ENCODE measurements at regions not wholly inside any gene's neighbourhood (a gene's known extent, or its start where the extent isn't known, plus 50 kb on each side); places are given as distances from the start of the nearest gene placed in this dataset.

GRCh38 chr10:28082885-28083284 is 84.0 kb upstream of the ODAD2 start:
- H3K9me3 ChIP-seq (ENCODE audit: insufficient read depth, low read length), result no peaks in the 10 kb centered on the region
- no peak overlapping the region for H2AFZ ChIP-seq (ENCODE audit: low read depth, low read length, severe bottlenecking)
- no peak overlapping the region for H3K27ac ChIP-seq (ENCODE audit: low read depth, low read length)
- H4K20me1 ChIP-seq (ENCODE audit: low read depth, low read length), result no peaks in the 10 kb centered on the region
- H3K27me3 ChIP-seq (ENCODE audit: low read length), result no peaks in the 10 kb centered on the region
- no peak overlapping the region for H3K9ac ChIP-seq (ENCODE audit: low read length)
- no peaks in the 10 kb centered on the region for H3K36me3 ChIP-seq (ENCODE audit: low read length)
- no peaks in the 10 kb centered on the region for H3F3A ChIP-seq (ENCODE audit: insufficient read depth)
- TF ChIP-seq EZH2phosphoT487 (conservative IDR thresholded peaks at IDR 0.05; ENCODE audit: low read length) (no peak), CTCF (IDR thresholded peaks at IDR 0.05; ENCODE audit: insufficient read depth, low read length, poor library complexity, severe bottlenecking) (no peak)
- H3K79me2 ChIP-seq (ENCODE audit: insufficient read depth, low read length), result no peaks in the 10 kb centered on the region
- H3K9me2 ChIP-seq (replicated peaks; ENCODE audit: insufficient read depth, low read length), result no peaks in the 10 kb centered on the region
- no peak overlapping the region for H3K4me3 ChIP-seq (ENCODE audit: insufficient read depth, low read length, poor library complexity, severe bottlenecking)
- H3K4me2 ChIP-seq (ENCODE audit: low read depth, low read length, poor library complexity, severe bottlenecking), result no peak overlapping the region

DNA sequence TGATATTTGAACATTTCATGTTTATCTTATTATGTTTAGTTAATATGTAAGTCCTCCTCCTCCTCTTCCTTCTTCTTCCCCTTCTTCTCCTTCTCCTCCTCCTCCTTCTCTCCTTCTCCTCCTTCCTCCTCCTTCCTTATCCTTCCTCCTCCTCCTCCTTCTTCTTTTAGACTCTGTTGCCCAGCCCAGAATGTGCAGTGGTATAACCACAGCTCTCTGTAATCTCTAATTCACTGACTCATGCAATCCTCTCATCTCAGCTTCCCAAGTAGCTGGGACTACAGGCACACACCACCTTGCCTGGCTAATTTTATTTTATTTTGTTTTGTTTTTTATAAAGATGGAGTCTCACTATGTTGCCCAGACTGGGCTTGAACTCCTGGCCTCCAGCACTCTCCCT is 83.4 kb upstream of the ODAD2 start:
- no peak overlapping the region for H2AFZ ChIP-seq (ENCODE audit: low read depth, low read length, severe bottlenecking)
- H3K9me2 ChIP-seq (replicated peaks; ENCODE audit: insufficient read depth, low read length), result no peaks in the 10 kb centered on the region
- H3F3A ChIP-seq (ENCODE audit: insufficient read depth), result no peaks in the 10 kb centered on the region
- no peak overlapping the region for H3K27ac ChIP-seq (ENCODE audit: low read depth, low read length)
- H3K4me2 ChIP-seq (ENCODE audit: low read depth, low read length, poor library complexity, severe bottlenecking), result no peak overlapping the region
- no peaks in the 10 kb centered on the region for H3K36me3 ChIP-seq (ENCODE audit: low read length)
- no peaks in the 10 kb centered on the region for H3K79me2 ChIP-seq (ENCODE audit: insufficient read depth, low read length)
- TF ChIP-seq CTCF (IDR thresholded peaks at IDR 0.05; ENCODE audit: insufficient read depth, low read length, poor library complexity, severe bottlenecking) (no peak), EZH2phosphoT487 (conservative IDR thresholded peaks at IDR 0.05; ENCODE audit: low read length) (no peak)
- no peak overlapping the region for H3K4me3 ChIP-seq (ENCODE audit: insufficient read depth, low read length, poor library complexity, severe bottlenecking)
- H4K20me1 ChIP-seq (ENCODE audit: low read depth, low read length), result no peaks in the 10 kb centered on the region
- no peaks in the 10 kb centered on the region for H3K9me3 ChIP-seq (ENCODE audit: insufficient read depth, low read length)
- no peaks in the 10 kb centered on the region for H3K27me3 ChIP-seq (ENCODE audit: low read length)
- no peak overlapping the region for H3K9ac ChIP-seq (ENCODE audit: low read length)

GRCh38 chr10:28077889-28078288 is 79.0 kb upstream of the ODAD2 start:
- H3K79me2 ChIP-seq (ENCODE audit: insufficient read depth, low read length), result no peaks in the 10 kb centered on the region
- no peaks in the 10 kb centered on the region for H3K9me3 ChIP-seq (ENCODE audit: insufficient read depth, low read length)
- no peak overlapping the region for H3K9ac ChIP-seq (ENCODE audit: low read length)
- H3K4me2 ChIP-seq (ENCODE audit: low read depth, low read length, poor library complexity, severe bottlenecking), result no peak overlapping the region
- H3K27ac ChIP-seq (ENCODE audit: low read depth, low read length), result no peak overlapping the region
- TF ChIP-seq CTCF (IDR thresholded peaks at IDR 0.05; ENCODE audit: insufficient read depth, low read length, poor library complexity, severe bottlenecking) (no peak), EZH2phosphoT487 (conservative IDR thresholded peaks at IDR 0.05; ENCODE audit: low read length) (no peak)
- no peak overlapping the region for H3K4me3 ChIP-seq (ENCODE audit: insufficient read depth, low read length, poor library complexity, severe bottlenecking)
- no peaks in the 10 kb centered on the region for H3K9me2 ChIP-seq (replicated peaks; ENCODE audit: insufficient read depth, low read length)
- H3K27me3 ChIP-seq (ENCODE audit: low read length), result no peaks in the 10 kb centered on the region
- H3K36me3 ChIP-seq (ENCODE audit: low read length), result no peaks in the 10 kb centered on the region
- H3F3A ChIP-seq (ENCODE audit: insufficient read depth), result no peaks in the 10 kb centered on the region
- H2AFZ ChIP-seq (ENCODE audit: low read depth, low read length, severe bottlenecking), result no peak overlapping the region
- no peaks in the 10 kb centered on the region for H4K20me1 ChIP-seq (ENCODE audit: low read depth, low read length)

DNA sequence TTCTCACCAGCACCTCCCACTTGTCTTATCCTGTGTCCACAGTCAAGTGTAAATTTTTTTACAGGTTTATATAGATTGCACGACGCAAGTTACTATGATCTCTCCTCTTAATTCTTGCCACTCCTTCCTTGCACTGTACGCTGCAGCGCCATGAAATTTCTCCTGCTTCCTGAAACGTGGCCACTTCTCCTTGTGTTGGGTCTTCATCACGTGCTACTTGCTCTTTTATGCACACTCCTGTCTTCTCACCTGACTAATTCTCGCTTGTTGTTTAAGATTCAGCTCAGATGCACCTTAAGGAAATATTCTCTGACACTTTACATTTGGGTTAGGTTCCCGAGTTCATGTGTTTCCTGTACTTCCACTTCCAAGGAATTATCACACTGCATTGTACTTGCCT is 76.5 kb upstream of the ODAD2 start:
- H3K36me3 ChIP-seq (ENCODE audit: low read length), result no peaks in the 10 kb centered on the region
- no peak overlapping the region for H3K27ac ChIP-seq (ENCODE audit: low read depth, low read length)
- H3K79me2 ChIP-seq (ENCODE audit: insufficient read depth, low read length), result no peaks in the 10 kb centered on the region
- no peak overlapping the region for H3K9ac ChIP-seq (ENCODE audit: low read length)
- H2AFZ ChIP-seq (ENCODE audit: low read depth, low read length, severe bottlenecking), result no peak overlapping the region
- no peaks in the 10 kb centered on the region for H3K27me3 ChIP-seq (ENCODE audit: low read length)
- no peaks in the 10 kb centered on the region for H3K9me2 ChIP-seq (replicated peaks; ENCODE audit: insufficient read depth, low read length)
- H3K4me3 ChIP-seq (ENCODE audit: insufficient read depth, low read length, poor library complexity, severe bottlenecking), result no peak overlapping the region
- no peak overlapping the region for H3K4me2 ChIP-seq (ENCODE audit: low read depth, low read length, poor library complexity, severe bottlenecking)
- no peaks in the 10 kb centered on the region for H4K20me1 ChIP-seq (ENCODE audit: low read depth, low read length)
- H3F3A ChIP-seq (ENCODE audit: insufficient read depth), result no peaks in the 10 kb centered on the region
- no peaks in the 10 kb centered on the region for H3K9me3 ChIP-seq (ENCODE audit: insufficient read depth, low read length)
- TF ChIP-seq CTCF (IDR thresholded peaks at IDR 0.05; ENCODE audit: insufficient read depth, low read length, poor library complexity, severe bottlenecking) (no peak), EZH2phosphoT487 (conservative IDR thresholded peaks at IDR 0.05; ENCODE audit: low read length) (no peak)
